Neural cell (in vitro differentiated cells): ENCODE measurements at regions not wholly inside any gene's neighbourhood (a gene's known extent, or its start where the extent isn't known, plus 50 kb on each side); places are given as distances from the start of the nearest gene placed in this dataset.
"Not testable (repeated sequence)": the region's sequence is repeated elsewhere in the genome, so short reads cannot be mapped to it uniquely, and the experiment has no call there.

Experiments used
- H2AFZ ChIP-seq: fragments of 200-600, 300-800 bp; sonication (generic), shearing (Covaris generic); 2 replicates; pipeline ENCODE4 v1.6.0; 2014; ENCODE audit warnings: low read depth, mild to moderate bottlenecking, antibody characterized with exemption, low read length, moderate library complexity
- H3F3A ChIP-seq: fragments of 200-600 bp; shearing (Covaris generic); 2 replicates; pipeline ENCODE4 v1.6.1; 2016; ENCODE audit warnings: mild to moderate bottlenecking, moderate library complexity, mixed read lengths, antibody characterized with exemption, low read length; ENCODE audit not compliant: insufficient read depth, poor library complexity, severe bottlenecking
- H3K27ac ChIP-seq: fragments of 200-600, 300-800 bp; sonication (generic), shearing (Covaris generic); 2 replicates; pipeline ENCODE4 v1.5.1; 2014; ENCODE audit warnings: mild to moderate bottlenecking, low read length, moderate library complexity
- H3K27me3 ChIP-seq: fragments of 300-800, 200-600 bp; sonication (generic), shearing (Covaris generic); 2 replicates; pipeline ENCODE4 v1.6.0; 2014; ENCODE audit warnings: mild to moderate bottlenecking, low read depth, low read length, moderate library complexity; ENCODE audit not compliant: insufficient read depth
- H3K36me3 ChIP-seq: fragments of 300-800, 200-600 bp; sonication (generic), shearing (Covaris generic); 2 replicates; pipeline ENCODE4 v1.5.1; 2014; ENCODE audit warnings: mild to moderate bottlenecking, antibody characterized with exemption, low read length, moderate library complexity; ENCODE audit not compliant: insufficient read depth
- H3K4me2 ChIP-seq: fragments of 300-800, 200-600 bp; sonication (generic), shearing (Covaris generic); 2 replicates; pipeline ENCODE4 v1.6.0; 2014; ENCODE audit warnings: mild to moderate bottlenecking, low read length
- H3K4me3 ChIP-seq: fragments of 300-800, 200-600 bp; sonication (generic), shearing (Covaris generic); 2 replicates; pipeline ENCODE4 v1.5.1; 2014; ENCODE audit warnings: mild to moderate bottlenecking, low read length, moderate library complexity
- H3K79me2 ChIP-seq: fragments of 200-600 bp; shearing (Covaris generic); replicated peaks from 2 replicates; pipeline ENCODE4 v1.6.0; 2014; ENCODE audit warnings: mild to moderate bottlenecking, low read length, moderate library complexity; ENCODE audit not compliant: insufficient read depth
- H3K9ac ChIP-seq: fragments of 300-800, 200-600 bp; sonication (generic), shearing (Covaris generic); 2 replicates; pipeline ENCODE4 v1.6.1; 2016; ENCODE audit warnings: mild to moderate bottlenecking, low read length, mixed read lengths
- H3K9me2 ChIP-seq: fragments of 200-600 bp; shearing (Covaris generic); 2 replicates; pipeline ENCODE4 v1.6.1; 2016; ENCODE audit warnings: mild to moderate bottlenecking, low read length, mixed read lengths; ENCODE audit not compliant: insufficient read depth
- H3K9me3 ChIP-seq: fragments of 200-600, 300-800 bp; sonication (generic), shearing (Covaris generic); 2 replicates; pipeline ENCODE4 v1.6.1; 2016; ENCODE audit warnings: mild to moderate bottlenecking, mixed run types, low read length, moderate library complexity, mixed read lengths
- H4K20me1 ChIP-seq: fragments of 200-600 bp; shearing (Covaris generic); 2 replicates; pipeline ENCODE4 v1.6.1; 2016; ENCODE audit warnings: mild to moderate bottlenecking, mixed run types; ENCODE audit not compliant: insufficient read depth
- CTCF ChIP-seq: fragments of 450-650 bp; IDR thresholded peaks from 2 replicates; pipeline ENCODE4 v1.5.1; 2014; ENCODE audit warnings: antibody characterized with exemption, mild to moderate bottlenecking, moderate library complexity; ENCODE audit not compliant: poor library complexity, severe bottlenecking
- EP300 ChIP-seq: fragments of 450-650 bp; conservative IDR thresholded peaks from 2 replicates; pipeline ENCODE4 v1.6.1; 2014; ENCODE audit warnings: antibody characterized with exemption, mild to moderate bottlenecking, moderate library complexity; ENCODE audit not compliant: poor library complexity, severe bottlenecking
- EZH2 ChIP-seq: fragments of 200-600, 300-800 bp; shearing (Covaris generic), sonication (generic); IDR thresholded peaks from 2 replicates; pipeline ENCODE4 v1.6.1; 2014; ENCODE audit warnings: antibody characterized with exemption, low read length, borderline replicate concordance, mild to moderate bottlenecking; ENCODE audit not compliant: insufficient read depth, poor library complexity, severe bottlenecking
- MXI1 ChIP-seq: fragments of 450-650 bp; conservative IDR thresholded peaks from 2 replicates; pipeline ENCODE4 v1.6.1; 2014; ENCODE audit warnings: antibody characterized with exemption, mild to moderate bottlenecking; ENCODE audit not compliant: poor library complexity, severe bottlenecking
- POLR2AphosphoS5 ChIP-seq: IDR thresholded peaks from 2 replicates; pipeline ENCODE4 v1.6.1; 2012
- RAD21 ChIP-seq: fragments of 450-650 bp; conservative IDR thresholded peaks from 2 replicates; pipeline ENCODE4 v1.6.1; 2014; ENCODE audit warnings: antibody characterized with exemption, mild to moderate bottlenecking, moderate library complexity
- REST ChIP-seq: IDR thresholded peaks from 2 replicates; pipeline ENCODE4 v1.6.1; 2012; ENCODE audit warnings: borderline replicate concordance
- SMC3 ChIP-seq: fragments of 450-650 bp; conservative IDR thresholded peaks from 2 replicates; pipeline ENCODE4 v1.6.1; 2014; ENCODE audit warnings: antibody characterized with exemption, mild to moderate bottlenecking, moderate library complexity; ENCODE audit not compliant: poor library complexity
- TAF1 ChIP-seq: IDR thresholded peaks from 2 replicates; pipeline ENCODE4 v1.6.1; 2012; ENCODE audit warnings: low read depth

- no peaks in the 10 kb centered on the region for H3F3A ChIP-seq
- no peaks in the 10 kb centered on the region for H3K9me2 ChIP-seq
- H3K9ac ChIP-seq, result no peak overlapping the region
- no peaks in the 10 kb centered on the region for H4K20me1 ChIP-seq
- TF ChIP-seq EP300 (no peak), REST (no peak), POLR2AphosphoS5 (no peak), EZH2 (no peak), RAD21 (no peak), CTCF (no peak), TAF1 (no peak), SMC3 (no peak), MXI1 (no peak)
- no peak overlapping the region for H3K4me2 ChIP-seq
- H3K36me3 ChIP-seq, result no peaks in the 10 kb centered on the region
- H2AFZ ChIP-seq, result no peak overlapping the region
- H3K27ac ChIP-seq, result no peak overlapping the region
- H3K27me3 ChIP-seq, result no peaks in the 10 kb centered on the region
- no peaks in the 10 kb centered on the region for H3K79me2 ChIP-seq
- no peaks in the 10 kb centered on the region for H3K9me3 ChIP-seq
- no peak overlapping the region for H3K4me3 ChIP-seq
Observed at GRCh38 chr5:66443462-66444130, 152.6 kb upstream of the MAST4 start.

DNA sequence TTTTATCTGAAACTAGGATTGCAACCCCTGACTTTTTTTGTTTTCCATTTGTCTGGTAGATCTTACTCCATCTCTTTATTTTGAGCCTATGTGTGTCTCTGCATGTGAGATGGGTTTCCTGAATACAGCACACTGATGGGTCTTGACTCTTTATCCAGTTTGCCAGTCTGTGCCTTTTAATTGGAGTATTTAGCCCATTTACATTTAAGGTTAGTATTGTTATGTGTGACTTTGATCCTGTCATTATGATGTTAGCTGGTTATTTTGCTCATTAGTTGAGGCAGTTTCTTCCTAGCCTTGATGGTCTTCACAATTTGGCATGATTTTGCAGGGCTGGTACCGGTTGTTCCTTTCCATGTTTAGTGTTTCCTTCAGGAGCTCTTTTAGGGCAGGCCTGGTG is 148.1 kb upstream of the MAST4 start:
- H3K9ac ChIP-seq, H3F3A ChIP-seq: not testable (repeated sequence)

GRCh38 chr5:66450237-66450636 is 146.0 kb upstream of the MAST4 start:
- no peak overlapping the region for H2AFZ ChIP-seq
- H3K9ac ChIP-seq, result no peak overlapping the region
- TF ChIP-seq EP300, result no peak
- TF ChIP-seq REST, result no peak
- TF ChIP-seq POLR2AphosphoS5, result no peak
- no peak for TF ChIP-seq SMC3
- no peak for TF ChIP-seq MXI1
- no peak for TF ChIP-seq TAF1
- no peak for TF ChIP-seq CTCF
- TF ChIP-seq RAD21, result no peak
- TF ChIP-seq EZH2, result no peak
- no peaks in the 10 kb centered on the region for H3K79me2 ChIP-seq
- H3K27ac ChIP-seq, result no peak overlapping the region
- no peaks in the 10 kb centered on the region for H3K36me3 ChIP-seq
- no peaks in the 10 kb centered on the region for H4K20me1 ChIP-seq
- no peaks in the 10 kb centered on the region for H3K9me2 ChIP-seq
- H3K4me3 ChIP-seq, result no peak overlapping the region
- H3K9me3 ChIP-seq, result no peaks in the 10 kb centered on the region
- H3F3A ChIP-seq, result no peaks in the 10 kb centered on the region
- H3K27me3 ChIP-seq, result no peaks in the 10 kb centered on the region
- no peak overlapping the region for H3K4me2 ChIP-seq

More for the DNA sequence above, 148.1 kb upstream of the MAST4 start:
- not testable (repeated sequence) for H2AFZ ChIP-seq, H4K20me1 ChIP-seq, H3K36me3 ChIP-seq, H3K27me3 ChIP-seq, H3K27ac ChIP-seq, H3K9me3 ChIP-seq, H3K79me2 ChIP-seq, H3K4me3 ChIP-seq, H3K9me2 ChIP-seq, H3K4me2 ChIP-seq
